ENCODE measurements at regions not wholly inside any gene's neighbourhood (a gene's known extent, or its start where the extent isn't known, plus 50 kb on each side); places are given as distances from the start of the nearest gene placed in this dataset.

- no peak for TF ChIP-seq CTCF (IDR thresholded peaks at IDR 0.05)
- no peak for TF ChIP-seq E2F4 (CRISPR knock-in tag; IDR thresholded peaks at IDR 0.05; ENCODE audit: borderline replicate concordance, low read depth)
These were observed 249.4 kb upstream of the KLHL29 start for GRCh38 chr2:23135481-23136100.

Measured in WTC11 (cell line).